Trophoblast cell (in vitro differentiated cells and primary cell): ENCODE measurements at regions not wholly inside any gene's neighbourhood (a gene's known extent, or its start where the extent isn't known, plus 50 kb on each side); places are given as distances from the start of the nearest gene placed in this dataset.

Source experiments
- DNase-seq, 2 donors: peaks; one replicate each; pipeline ENCODE4 v3.0.0-alpha.2; 2016
- H2AFZ ChIP-seq: 2 replicates; pipeline ENCODE4 v1.6.1; 2013; ENCODE audit warnings: low read length, moderate library complexity, mild to moderate bottlenecking; ENCODE audit not compliant: insufficient read depth, poor library complexity
- H2AK5ac ChIP-seq: 2 replicates; pipeline ENCODE4 v1.6.1; 2013; ENCODE audit warnings: mild to moderate bottlenecking, low read length
- H2BK120ac ChIP-seq: 2 replicates; pipeline ENCODE4 v1.6.1; 2013; ENCODE audit warnings: low read length, mild to moderate bottlenecking, moderate library complexity; ENCODE audit not compliant: insufficient read depth, poor library complexity
- H2BK12ac ChIP-seq: 2 replicates; pipeline ENCODE4 v1.6.1; 2013; ENCODE audit warnings: mild to moderate bottlenecking, low read length, moderate library complexity
- H2BK5ac ChIP-seq: 2 replicates; pipeline ENCODE4 v1.6.1; 2013; ENCODE audit warnings: low read length, low read depth, moderate library complexity, mild to moderate bottlenecking; ENCODE audit not compliant: poor library complexity
- H3K14ac ChIP-seq: 2 replicates; pipeline ENCODE4 v1.6.1; 2013; ENCODE audit warnings: mild to moderate bottlenecking, low read length
- H3K18ac ChIP-seq: 2 replicates; pipeline ENCODE4 v1.6.1; 2013; ENCODE audit warnings: mild to moderate bottlenecking, low read length
- H3K23ac ChIP-seq: 2 replicates; pipeline ENCODE4 v1.6.1; 2013; ENCODE audit warnings: low read length
- H3K27ac ChIP-seq: 2 replicates; pipeline ENCODE4 v1.5.1; 2013; ENCODE audit warnings: low read depth, mild to moderate bottlenecking, inconsistent platforms, low read length, moderate library complexity
- H3K27me3 ChIP-seq: 2 replicates; pipeline ENCODE4 v1.6.1; 2013; ENCODE audit warnings: inconsistent platforms, mild to moderate bottlenecking, low read length, moderate library complexity; ENCODE audit not compliant: insufficient read depth
- H3K36me3 ChIP-seq, 2 experiments: 1 replicate in 1 of 2; 2 replicates in 1 of 2; pipeline ENCODE4 v1.6.1; 2013; ENCODE audit warnings: low read length in 2 of 2, mild to moderate bottlenecking in 2 of 2, moderate library complexity in 1 of 2; ENCODE audit not compliant: insufficient read depth in 2 of 2, control insufficient read depth in 1 of 2
- H3K4ac ChIP-seq: 2 replicates; pipeline ENCODE4 v1.6.1; 2013; ENCODE audit warnings: low read depth, mild to moderate bottlenecking, low read length, moderate library complexity
- H3K4me1 ChIP-seq, 2 experiments: 1 replicate in 1 of 2; 2 replicates in 1 of 2; pipeline ENCODE4 v1.6.1; 2013; ENCODE audit warnings: low read length in 2 of 2, mild to moderate bottlenecking in 2 of 2, moderate library complexity in 1 of 2; ENCODE audit not compliant: insufficient read depth in 2 of 2, control insufficient read depth in 1 of 2
- H3K4me2 ChIP-seq: 2 replicates; pipeline ENCODE4 v1.6.1; 2013; ENCODE audit warnings: inconsistent platforms, mild to moderate bottlenecking, low read length, moderate library complexity
- H3K4me3 ChIP-seq: 2 replicates; pipeline ENCODE4 v1.5.1; 2013; ENCODE audit warnings: mild to moderate bottlenecking, low read depth, low read length, inconsistent platforms
- H3K79me1 ChIP-seq: one replicate; pipeline ENCODE4 v1.6.1; 2013; ENCODE audit warnings: low read length
- H3K79me2 ChIP-seq: 2 replicates; pipeline ENCODE4 v1.6.1; 2013; ENCODE audit warnings: low read length, mild to moderate bottlenecking; ENCODE audit not compliant: control insufficient read depth, insufficient read depth, poor library complexity
- H3K9ac ChIP-seq: 2 replicates; pipeline ENCODE4 v1.6.1; 2013; ENCODE audit warnings: mild to moderate bottlenecking, low read length
- H3K9me3 ChIP-seq: 2 replicates; pipeline ENCODE4 v1.6.1; 2013; ENCODE audit warnings: low read depth, mild to moderate bottlenecking, control low read depth, inconsistent platforms, low read length; ENCODE audit not compliant: insufficient read depth
- H4K12ac ChIP-seq: 2 replicates; pipeline ENCODE4 v1.6.1; 2013; ENCODE audit warnings: low read depth, mild to moderate bottlenecking, low read length, moderate library complexity
- H4K8ac ChIP-seq: 2 replicates; pipeline ENCODE4 v1.6.1; 2013; ENCODE audit warnings: low read depth, mild to moderate bottlenecking, low read length, moderate library complexity
- H4K91ac ChIP-seq: one replicate; pipeline ENCODE4 v1.6.1; 2013; ENCODE audit warnings: low read depth, mild to moderate bottlenecking, low read length, moderate library complexity
- WGBS: extraction: QIAGEN DNeasy Blood & Tissue Kit; methylation state at CpG from one replicate; pipeline ENCODE4 v1.1.7; 2013; ENCODE audit warnings: missing lambda C conversion rate; ENCODE audit not compliant: insufficient read length, insufficient coverage; ENCODE audit errors: extremely low coverage; 5-methylcytosine and 5-hydroxymethylcytosine counted together

- no peak overlapping the region for H2BK12ac ChIP-seq
- H3K14ac ChIP-seq = no peak overlapping the region
- H2AFZ ChIP-seq = no peak overlapping the region
- no peak overlapping the region for H2AK5ac ChIP-seq
- H2BK5ac ChIP-seq = no peak overlapping the region
- H3K27ac ChIP-seq = no peak overlapping the region
- no peak overlapping the region for H3K9ac ChIP-seq
- no peak overlapping the region for H3K4me2 ChIP-seq
- no peak overlapping the region for H4K12ac ChIP-seq
- H3K36me3 ChIP-seq = no peaks in the 10 kb centered on the region
- no peak overlapping the region for H3K23ac ChIP-seq
- H3K4me3 ChIP-seq = no peak overlapping the region
- H3K79me1 ChIP-seq = no peaks in the 10 kb centered on the region
- no peak overlapping the region for H4K8ac ChIP-seq
- no peak overlapping the region for H4K91ac ChIP-seq
- H3K4ac ChIP-seq = no peak overlapping the region
- H2BK120ac ChIP-seq = no peak overlapping the region
- H3K4me1 ChIP-seq = no peaks in the 10 kb centered on the region
- DNase-seq = no peak
- no peaks in the 10 kb centered on the region for H3K27me3 ChIP-seq
- H3K9me3 ChIP-seq = no peaks in the 10 kb centered on the region
- no peak overlapping the region for H3K18ac ChIP-seq
- H3K79me2 ChIP-seq = no peaks in the 10 kb centered on the region
- no CpG with 5 or more reads among the region's 3 CpGs for WGBS
Measured at GRCh38 chr11:115042002-115042401, 363.7 kb downstream of the NXPE2 start.

GRCh38 chr11:115047631-115048030 lies 369.3 kb downstream of the NXPE2 start:
- Histone ChIP-seq H2AK5ac (no peak overlapping the region), H3K4me3 (no peak overlapping the region), H3K23ac (no peak overlapping the region), H4K91ac (no peak overlapping the region), H3K4me2 (no peak overlapping the region), H4K12ac (no peak overlapping the region), H3K36me3 (no peaks in the 10 kb centered on the region), H3K9ac (no peak overlapping the region), H3K79me1 (no peaks in the 10 kb centered on the region), H2BK12ac (no peak overlapping the region), H3K18ac (no peak overlapping the region), H3K27ac (no peak overlapping the region), H2BK120ac (no peak overlapping the region), H2BK5ac (no peak overlapping the region), H2AFZ (no peak overlapping the region), H3K4ac (no peak overlapping the region), H3K4me1 (no peaks in the 10 kb centered on the region), H3K27me3 (no peaks in the 10 kb centered on the region), H3K9me3 (no peaks in the 10 kb centered on the region), H3K79me2 (no peaks in the 10 kb centered on the region), H3K14ac (no peak overlapping the region), H4K8ac (no peak overlapping the region)
- WGBS = no CpG with 5 or more reads among the region's 3 CpGs
- no peak for DNase-seq

GRCh38 chr11:115049796-115050195 lies 371.5 kb downstream of the NXPE2 start:
- Histone ChIP-seq H3K23ac (no peak overlapping the region), H4K8ac (no peak overlapping the region), H4K91ac (no peak overlapping the region), H3K36me3 (no peaks in the 10 kb centered on the region), H3K4me2 (no peak overlapping the region), H4K12ac (no peak overlapping the region), H3K27ac (no peak overlapping the region), H3K9me3 (no peaks in the 10 kb centered on the region), H3K4me1 (no peaks in the 10 kb centered on the region), H2BK5ac (no peak overlapping the region), H3K79me1 (no peaks in the 10 kb centered on the region), H3K9ac (no peak overlapping the region), H2AFZ (no peak overlapping the region), H3K14ac (no peak overlapping the region), H3K4me3 (no peak overlapping the region), H2AK5ac (no peak overlapping the region), H3K18ac (no peak overlapping the region), H3K27me3 (no peaks in the 10 kb centered on the region), H2BK120ac (no peak overlapping the region), H3K4ac (no peak overlapping the region), H3K79me2 (no peaks in the 10 kb centered on the region), H2BK12ac (no peak overlapping the region)
- no CpG with 5 or more reads among the region's 11 CpGs for WGBS
- DNase-seq = no peak

- no peak overlapping the region for H3K4me3 ChIP-seq
- H4K12ac ChIP-seq = no peak overlapping the region
- H3K79me2 ChIP-seq = no peaks in the 10 kb centered on the region
- no peak for DNase-seq
- no peak overlapping the region for H2AK5ac ChIP-seq
- H2AFZ ChIP-seq = no peak overlapping the region
- no peak overlapping the region for H2BK12ac ChIP-seq
- WGBS = no CpG with 5 or more reads among the region's 6 CpGs
- H3K36me3 ChIP-seq = no peaks in the 10 kb centered on the region
- H3K9ac ChIP-seq = no peak overlapping the region
- no peak overlapping the region for H3K18ac ChIP-seq
- no peaks in the 10 kb centered on the region for H3K9me3 ChIP-seq
- H3K79me1 ChIP-seq = no peaks in the 10 kb centered on the region
- no peak overlapping the region for H4K91ac ChIP-seq
- H3K4me2 ChIP-seq = no peak overlapping the region
- no peak overlapping the region for H3K23ac ChIP-seq
- H3K14ac ChIP-seq = no peak overlapping the region
- no peaks in the 10 kb centered on the region for H3K27me3 ChIP-seq
- H3K4ac ChIP-seq = no peak overlapping the region
- no peak overlapping the region for H2BK5ac ChIP-seq
- H3K4me1 ChIP-seq = no peaks in the 10 kb centered on the region
- H4K8ac ChIP-seq = no peak overlapping the region
- H2BK120ac ChIP-seq = no peak overlapping the region
- no peak overlapping the region for H3K27ac ChIP-seq
Measured at GRCh38 chr11:115050756-115051155, 372.4 kb downstream of the NXPE2 start.
